Stomach (tissue), 4 donors: ENCODE measurements at regions not wholly inside any gene's neighbourhood (a gene's known extent, or its start where the extent isn't known, plus 50 kb on each side); places are given as distances from the start of the nearest gene placed in this dataset.

Experiments used
- CTCF ChIP-seq, 7 experiments: fragments of 450-650 bp in 4 of 7; fragments of 200-600 bp in 3 of 7; sonication (generic) in 3 of 7; IDR thresholded peaks; one replicate each; pipeline ENCODE4 v1.5.1; 2016 to 2019; ENCODE audit warnings: antibody characterized with exemption in 7 of 7, control low read depth in 2 of 7, mild to moderate bottlenecking in 1 of 7
- EP300 ChIP-seq: sonication (generic); formaldehyde crosslinking; IDR thresholded peaks from one replicate; pipeline ENCODE4 v1.6.1; 2017; ENCODE audit warnings: antibody characterized with exemption

GRCh38 chr9:80866576-80867227 lies 822.6 kb downstream of the TLE1 start:
- TF ChIP-seq EP300 (no peak), CTCF (IDR thresholded peaks at IDR 0.05) (no peak)
